ENCODE measurements at regions not wholly inside any gene's neighbourhood (a gene's known extent, or its start where the extent isn't known, plus 50 kb on each side); places are given as distances from the start of the nearest gene placed in this dataset.

DNA sequence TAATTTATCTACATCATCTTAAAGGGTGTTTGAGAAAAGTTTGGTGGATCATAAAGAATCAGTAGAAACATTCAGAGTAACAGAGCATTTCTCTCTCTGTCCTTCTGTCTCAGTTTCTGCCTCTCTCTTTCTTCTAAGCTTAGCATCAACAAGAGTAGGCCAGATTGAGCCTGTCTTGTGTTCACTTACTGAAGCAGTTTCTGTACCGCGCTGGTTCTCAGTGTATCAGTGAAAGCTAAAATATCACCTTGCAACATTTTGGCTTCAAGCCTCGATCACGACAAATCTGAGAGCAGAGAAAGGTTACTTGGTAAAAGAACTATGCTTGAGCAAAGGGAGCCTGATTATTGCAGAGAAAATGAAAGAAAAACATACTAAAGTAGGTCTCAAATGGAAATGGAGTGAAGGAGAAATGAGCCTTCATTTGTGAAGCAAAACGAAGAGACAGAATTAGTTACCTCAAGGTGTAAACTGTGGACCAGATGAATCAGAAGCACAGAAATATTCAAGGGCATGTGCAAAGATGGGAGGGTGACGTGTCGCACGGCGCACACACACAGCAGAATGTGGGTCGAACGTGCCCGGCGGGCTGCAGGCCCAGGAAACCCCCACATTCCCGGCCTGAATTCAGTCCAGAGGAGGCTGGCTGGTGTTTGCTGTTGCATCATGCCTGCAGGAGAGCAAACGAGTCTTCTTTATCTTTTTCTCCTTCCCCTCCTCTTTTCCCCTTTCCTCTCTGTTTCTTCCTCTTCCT is 509.3 kb downstream of the QKI start:
- H3K27ac ChIP-seq (ENCODE audit: low read depth, low read length, severe bottlenecking), result no peak overlapping the region
- H3K9me3 ChIP-seq (ENCODE audit: control insufficient read depth, low read length), result peaks cover 7% of the 10 kb centered on the region
- no peaks in the 10 kb centered on the region for H3K36me3 ChIP-seq (ENCODE audit: control insufficient read depth, insufficient read depth, low read length)
- no peak overlapping the region for H3K4me3 ChIP-seq (ENCODE audit: extremely low read depth, insufficient read depth, low read length, poor library complexity, severe bottlenecking)
- 93 to 94% methylated on average over 14 to 15 of the region's 15 CpGs for WGBS, 2 experiments (ENCODE audit: insufficient coverage in 2 of 2)
- no peaks in the 10 kb centered on the region for H3K4me1 ChIP-seq (ENCODE audit: control insufficient read depth, insufficient read depth, low read length, poor library complexity, severe bottlenecking)

GRCh38 chr6:163922562-163922961 is 508.0 kb downstream of the QKI start:
- Histone ChIP-seq H3K27ac (ENCODE audit: low read depth, low read length, severe bottlenecking) (no peak overlapping the region), H3K36me3 (ENCODE audit: control insufficient read depth, insufficient read depth, low read length) (no peaks in the 10 kb centered on the region), H3K9me3 (ENCODE audit: control insufficient read depth, low read length) (peaks cover 7% of the 10 kb centered on the region), H3K4me3 (ENCODE audit: extremely low read depth, insufficient read depth, low read length, poor library complexity, severe bottlenecking) (no peak overlapping the region), H3K4me1 (ENCODE audit: control insufficient read depth, insufficient read depth, low read length, poor library complexity, severe bottlenecking) (no peaks in the 10 kb centered on the region)
- 87 to 100% methylated on average over 2 of the region's 4 CpGs for WGBS, 2 experiments (ENCODE audit: insufficient coverage in 2 of 2)

DNA sequence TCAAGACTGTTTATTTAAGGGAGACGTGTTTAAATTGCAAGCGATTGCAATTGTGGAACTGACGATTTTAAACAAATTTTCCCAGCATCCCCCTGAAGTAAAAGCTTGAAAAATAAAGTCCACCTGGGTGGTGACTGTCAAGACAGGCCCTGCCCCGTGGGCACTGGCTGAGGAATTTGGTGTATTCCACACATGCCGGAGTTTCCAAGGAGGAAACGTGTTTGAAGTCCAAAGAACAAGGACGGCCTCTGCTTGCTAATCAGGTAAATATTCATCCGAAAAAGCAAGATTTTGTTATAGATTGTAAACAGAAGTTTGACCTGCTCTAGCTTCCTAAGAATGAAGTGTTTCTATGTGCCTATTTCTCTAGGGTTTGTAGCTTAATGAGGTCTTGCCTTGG is 505.1 kb downstream of the QKI start:
- no peaks in the 10 kb centered on the region for H3K4me1 ChIP-seq (ENCODE audit: control insufficient read depth, insufficient read depth, low read length, poor library complexity, severe bottlenecking)
- H3K4me3 ChIP-seq (ENCODE audit: extremely low read depth, insufficient read depth, low read length, poor library complexity, severe bottlenecking), result no peak overlapping the region
- 91 to 95% methylated on average over 6 of the region's 8 CpGs for WGBS, 2 experiments (ENCODE audit: insufficient coverage in 2 of 2)
- H3K27ac ChIP-seq (ENCODE audit: low read depth, low read length, severe bottlenecking), result no peak overlapping the region
- peaks cover 7% of the 10 kb centered on the region for H3K9me3 ChIP-seq (ENCODE audit: control insufficient read depth, low read length)
- no peaks in the 10 kb centered on the region for H3K36me3 ChIP-seq (ENCODE audit: control insufficient read depth, insufficient read depth, low read length)

DNA sequence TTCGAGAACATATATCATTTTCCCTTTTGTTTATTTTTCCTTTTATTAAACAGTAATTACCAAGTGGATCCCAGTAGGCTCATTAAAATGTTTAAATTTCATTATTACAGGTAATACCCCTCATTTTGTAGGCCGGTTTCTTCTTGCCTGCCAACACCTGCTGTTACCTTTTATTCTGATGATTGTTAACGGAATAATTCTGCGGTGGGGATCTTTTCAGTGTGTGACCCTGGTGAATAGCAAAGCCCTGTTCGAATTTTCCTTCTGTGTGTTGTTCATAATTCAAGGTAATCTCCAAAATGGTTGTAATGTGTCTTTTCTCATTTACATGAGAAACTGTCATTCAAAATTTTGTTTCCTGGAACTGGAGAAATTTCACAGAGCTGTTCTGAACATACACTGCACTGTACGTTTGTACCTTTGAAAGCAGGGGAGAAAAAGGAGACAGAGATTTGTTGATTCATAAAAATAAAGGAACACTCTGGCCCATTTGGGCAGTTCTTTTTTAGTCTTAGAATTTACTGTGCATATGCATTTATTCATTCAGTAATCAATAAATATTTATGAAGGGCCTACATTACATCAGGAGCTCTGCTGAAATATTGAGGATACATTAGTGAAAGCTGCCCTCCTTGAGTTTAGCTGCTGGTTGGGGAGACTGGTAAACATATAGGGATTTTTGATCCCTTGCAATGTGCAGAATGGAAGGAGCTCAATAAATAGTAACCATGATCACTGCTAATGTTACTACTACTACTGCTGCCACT is 502.0 kb downstream of the QKI start:
- WGBS, 2 experiments (ENCODE audit: insufficient coverage in 2 of 2), result 87% methylated on average over 4 of the region's 6 CpGs; no CpG with 5 or more reads in 1 of the 2 experiments
- H3K36me3 ChIP-seq (ENCODE audit: control insufficient read depth, insufficient read depth, low read length), result no peaks in the 10 kb centered on the region
- no peak overlapping the region for H3K27ac ChIP-seq (ENCODE audit: low read depth, low read length, severe bottlenecking)
- no peaks in the 10 kb centered on the region for H3K9me3 ChIP-seq (ENCODE audit: control insufficient read depth, low read length)
- no peaks in the 10 kb centered on the region for H3K4me1 ChIP-seq (ENCODE audit: control insufficient read depth, insufficient read depth, low read length, poor library complexity, severe bottlenecking)
- no peak overlapping the region for H3K4me3 ChIP-seq (ENCODE audit: extremely low read depth, insufficient read depth, low read length, poor library complexity, severe bottlenecking)

DNA sequence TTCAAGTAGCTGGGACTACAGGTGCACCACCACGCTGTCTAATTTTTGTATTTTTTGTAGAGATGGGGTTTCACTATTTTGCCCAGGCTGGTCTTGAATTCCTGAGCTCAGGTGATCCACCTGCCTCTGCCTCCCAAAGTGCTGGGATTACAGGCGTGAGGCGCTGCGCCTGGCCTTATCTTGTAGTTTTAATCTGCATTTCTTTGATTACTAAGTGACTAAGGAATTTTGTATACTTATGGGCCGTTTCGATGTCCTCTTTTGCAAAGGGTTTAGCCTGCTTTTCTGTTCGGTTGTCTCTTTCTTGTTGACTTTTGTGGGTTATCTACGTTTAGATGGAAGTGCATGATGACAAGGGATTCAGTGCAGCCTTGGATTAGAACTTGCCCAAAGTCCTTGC is 500.6 kb downstream of the QKI start:
- Histone ChIP-seq H3K36me3 (ENCODE audit: control insufficient read depth, insufficient read depth, low read length) (no peaks in the 10 kb centered on the region), H3K4me3 (ENCODE audit: extremely low read depth, insufficient read depth, low read length, poor library complexity, severe bottlenecking) (no peak overlapping the region), H3K4me1 (ENCODE audit: control insufficient read depth, insufficient read depth, low read length, poor library complexity, severe bottlenecking) (no peaks in the 10 kb centered on the region), H3K9me3 (ENCODE audit: control insufficient read depth, low read length) (no peaks in the 10 kb centered on the region), H3K27ac (ENCODE audit: low read depth, low read length, severe bottlenecking) (no peak overlapping the region)
- WGBS, 2 experiments (ENCODE audit: insufficient coverage in 2 of 2), result 82 to 90% methylated on average over 5 to 6 of the region's 8 CpGs

- Histone ChIP-seq H3K4me1 (ENCODE audit: control insufficient read depth, insufficient read depth, low read length, poor library complexity, severe bottlenecking) (no peaks in the 10 kb centered on the region), H3K4me3 (ENCODE audit: extremely low read depth, insufficient read depth, low read length, poor library complexity, severe bottlenecking) (no peak overlapping the region), H3K27ac (ENCODE audit: low read depth, low read length, severe bottlenecking) (no peak overlapping the region), H3K9me3 (ENCODE audit: control insufficient read depth, low read length) (no peaks in the 10 kb centered on the region), H3K36me3 (ENCODE audit: control insufficient read depth, insufficient read depth, low read length) (no peaks in the 10 kb centered on the region)
- 95 to 97% methylated on average over 6 to 8 of the region's 9 CpGs for WGBS, 2 experiments (ENCODE audit: insufficient coverage in 2 of 2)
Observed at GRCh38 chr6:163913045-163913444, 498.5 kb downstream of the QKI start.

DNA sequence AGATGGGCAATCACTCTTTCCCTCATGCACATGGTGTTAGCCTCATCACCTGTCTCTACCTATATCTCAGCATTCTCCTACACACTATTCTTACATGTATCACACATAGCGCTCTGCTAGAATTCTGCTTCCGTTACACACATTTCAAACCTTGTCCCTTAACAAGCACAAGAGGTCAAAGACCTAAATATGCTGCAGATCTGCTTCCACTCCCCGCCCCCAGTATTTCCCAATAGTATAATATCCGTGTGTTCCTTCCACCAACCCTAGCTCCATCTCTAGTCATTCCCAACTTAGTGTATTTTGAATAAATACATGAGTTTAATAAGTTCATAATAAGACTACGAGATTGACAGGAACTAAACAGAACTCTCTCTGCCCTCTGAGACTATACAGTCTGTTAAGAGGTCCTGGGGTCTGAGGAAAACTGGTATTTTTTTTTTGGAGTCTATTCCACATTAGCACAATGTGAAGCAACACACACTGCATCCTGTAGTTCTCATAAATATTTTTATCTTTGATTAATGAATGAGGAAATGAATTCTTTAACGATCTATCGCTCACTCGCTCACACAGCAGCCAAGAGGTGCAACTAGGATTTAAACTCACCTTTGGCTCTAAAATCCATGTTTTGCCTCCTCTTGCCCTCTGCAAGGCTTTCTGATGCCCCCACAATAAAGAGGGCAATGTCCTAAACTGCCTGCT is 491.6 kb downstream of the QKI start:
- Histone ChIP-seq H3K4me3 (ENCODE audit: extremely low read depth, insufficient read depth, low read length, poor library complexity, severe bottlenecking) (no peak overlapping the region), H3K36me3 (ENCODE audit: control insufficient read depth, insufficient read depth, low read length) (no peaks in the 10 kb centered on the region), H3K4me1 (ENCODE audit: control insufficient read depth, insufficient read depth, low read length, poor library complexity, severe bottlenecking) (no peaks in the 10 kb centered on the region), H3K27ac (ENCODE audit: low read depth, low read length, severe bottlenecking) (no peak overlapping the region), H3K9me3 (ENCODE audit: control insufficient read depth, low read length) (no peaks in the 10 kb centered on the region)
- 90 to 100% methylated on average over 4 to 5 of the region's 8 CpGs for WGBS, 2 experiments (ENCODE audit: insufficient coverage in 2 of 2)

GRCh38 chr6:163904186-163904585 is 489.7 kb downstream of the QKI start:
- WGBS, 2 experiments (ENCODE audit: insufficient coverage in 2 of 2), result 83 to 91% methylated on average over 4 to 6 of the region's 7 CpGs
- H3K36me3 ChIP-seq (ENCODE audit: control insufficient read depth, insufficient read depth, low read length), result no peaks in the 10 kb centered on the region
- no peak overlapping the region for H3K27ac ChIP-seq (ENCODE audit: low read depth, low read length, severe bottlenecking)
- H3K4me3 ChIP-seq (ENCODE audit: extremely low read depth, insufficient read depth, low read length, poor library complexity, severe bottlenecking), result no peak overlapping the region
- peaks cover 2% of the 10 kb centered on the region for H3K4me1 ChIP-seq (ENCODE audit: control insufficient read depth, insufficient read depth, low read length, poor library complexity, severe bottlenecking)
- H3K9me3 ChIP-seq (ENCODE audit: control insufficient read depth, low read length), result no peaks in the 10 kb centered on the region

DNA sequence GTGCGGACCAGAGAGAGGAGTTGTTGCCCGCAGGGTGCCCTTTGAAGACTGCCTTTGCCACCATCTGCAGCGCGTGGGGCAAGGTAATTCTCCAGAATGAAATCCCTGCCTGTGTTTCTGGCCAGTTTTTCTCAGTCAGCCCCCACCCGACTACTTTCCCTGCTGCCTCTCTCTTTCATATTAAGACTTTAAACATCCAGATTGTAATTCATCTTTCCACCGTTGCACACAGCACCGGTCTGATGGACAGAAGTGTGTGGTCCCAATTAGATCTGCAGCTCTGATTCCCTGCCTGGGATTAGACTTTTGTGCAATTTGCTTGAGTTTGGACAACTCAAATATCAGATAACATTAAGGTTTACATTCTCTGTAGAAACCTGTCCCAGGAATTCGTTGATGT is 489.0 kb downstream of the QKI start:
- Histone ChIP-seq H3K4me3 (ENCODE audit: extremely low read depth, insufficient read depth, low read length, poor library complexity, severe bottlenecking) (no peak overlapping the region), H3K4me1 (ENCODE audit: control insufficient read depth, insufficient read depth, low read length, poor library complexity, severe bottlenecking) (peaks cover 2% of the 10 kb centered on the region), H3K27ac (ENCODE audit: low read depth, low read length, severe bottlenecking) (no peak overlapping the region), H3K9me3 (ENCODE audit: control insufficient read depth, low read length) (no peaks in the 10 kb centered on the region), H3K36me3 (ENCODE audit: control insufficient read depth, insufficient read depth, low read length) (no peaks in the 10 kb centered on the region)
- WGBS, 2 experiments (ENCODE audit: insufficient coverage in 2 of 2), result 95 to 98% methylated on average over 5 to 7 of the region's 8 CpGs

GRCh38 chr6:163902993-163903392 is 488.5 kb downstream of the QKI start:
- Histone ChIP-seq H3K4me1 (ENCODE audit: control insufficient read depth, insufficient read depth, low read length, poor library complexity, severe bottlenecking) (peaks cover 2% of the 10 kb centered on the region), H3K4me3 (ENCODE audit: extremely low read depth, insufficient read depth, low read length, poor library complexity, severe bottlenecking) (no peak overlapping the region), H3K36me3 (ENCODE audit: control insufficient read depth, insufficient read depth, low read length) (no peaks in the 10 kb centered on the region), H3K27ac (ENCODE audit: low read depth, low read length, severe bottlenecking) (no peak overlapping the region), H3K9me3 (ENCODE audit: control insufficient read depth, low read length) (no peaks in the 10 kb centered on the region)
- WGBS, 2 experiments (ENCODE audit: insufficient coverage in 2 of 2), result 94 to 98% methylated on average over 5 of the region's 8 CpGs

All from mesodermal cell (in vitro differentiated cells).